Stimulated activated naive CD4-positive, alpha-beta T cell treated with Interleukin-2 at 50 U/mL for 16 hours (primary cell): ENCODE measurements at regions not wholly inside any gene's neighbourhood (a gene's known extent, or its start where the extent isn't known, plus 50 kb on each side); places are given as distances from the start of the nearest gene placed in this dataset.
"Not testable (repeated sequence)": the region's sequence is repeated elsewhere in the genome, so short reads cannot be mapped to it uniquely, and the experiment has no call there.

Experiments
- DNase-seq: peaks from one replicate; lab custom pipeline; 2025; lab: John Stamatoyannopoulos, UW

DNA sequence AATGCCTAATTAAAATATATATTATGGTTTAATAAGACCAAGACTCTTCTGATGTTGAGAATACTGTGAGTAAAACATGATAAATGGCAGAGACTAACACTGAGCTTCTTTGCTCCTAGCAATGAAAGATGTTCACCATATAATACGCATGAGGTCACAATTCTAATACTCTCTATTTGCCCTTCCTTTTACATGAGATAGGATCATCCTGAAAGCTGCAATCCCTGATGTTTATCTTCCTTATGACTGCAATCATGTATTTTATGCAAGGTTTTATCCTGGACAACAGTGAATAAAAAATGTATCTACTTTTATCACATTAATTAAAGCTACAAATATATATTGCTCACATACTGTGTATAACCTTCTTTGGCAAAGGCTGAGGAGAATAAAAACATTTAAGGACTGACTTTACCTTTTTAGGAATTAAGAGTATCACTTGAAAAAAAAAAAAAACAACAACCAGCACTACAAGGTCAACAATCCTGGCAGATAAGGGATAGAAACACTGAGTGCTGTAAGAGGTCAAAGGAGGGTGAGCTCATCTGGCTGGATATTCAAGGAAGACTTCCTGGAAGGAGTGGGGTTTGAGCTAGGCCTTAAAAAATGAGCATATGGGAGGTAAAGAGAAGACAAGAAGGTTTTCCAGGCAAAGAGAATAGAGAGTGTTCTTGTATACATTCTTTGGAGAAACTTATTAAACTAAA, 99.9 kb downstream of the AREG start:
- no peak for DNase-seq

DNA sequence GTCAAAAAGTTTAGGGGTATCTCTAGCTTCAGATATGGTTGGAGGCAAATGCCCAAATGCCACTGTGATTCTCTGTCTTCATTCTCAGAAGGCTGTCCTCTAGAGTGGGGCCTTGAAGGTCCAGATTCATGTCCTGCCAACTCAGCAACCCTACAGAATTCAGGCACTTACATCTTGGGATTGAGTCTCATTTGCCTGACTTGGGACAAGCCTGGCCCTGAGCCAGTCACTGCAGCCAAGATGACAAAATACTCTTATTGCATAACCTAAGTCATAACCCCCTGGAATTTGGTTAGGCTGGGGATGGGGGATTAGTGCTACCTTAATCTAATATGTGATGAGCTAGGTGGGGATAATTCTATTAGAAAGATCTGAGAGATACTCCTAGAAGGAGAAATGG, 100.5 kb downstream of the AREG start:
- DNase-seq: no peak

DNA sequence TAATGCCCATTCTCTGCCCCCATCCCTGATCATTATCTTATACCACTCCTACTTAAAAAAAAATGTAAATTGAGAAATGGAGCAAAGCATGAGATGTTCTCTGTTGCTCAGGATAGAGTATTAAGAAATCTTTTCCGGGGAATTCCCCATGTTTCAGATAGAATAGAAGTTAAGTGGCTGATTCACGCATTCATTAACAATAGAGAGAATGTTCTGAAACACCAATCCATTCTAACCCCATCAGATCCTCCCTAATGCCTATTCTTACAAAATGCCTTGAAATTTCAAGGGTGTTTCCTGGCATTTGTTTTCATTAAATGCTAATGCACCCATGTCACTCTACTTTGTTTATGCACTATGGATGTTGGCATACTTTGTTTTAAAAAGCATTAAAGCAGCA, 101.1 kb downstream of the AREG start:
- no peak for DNase-seq

DNA sequence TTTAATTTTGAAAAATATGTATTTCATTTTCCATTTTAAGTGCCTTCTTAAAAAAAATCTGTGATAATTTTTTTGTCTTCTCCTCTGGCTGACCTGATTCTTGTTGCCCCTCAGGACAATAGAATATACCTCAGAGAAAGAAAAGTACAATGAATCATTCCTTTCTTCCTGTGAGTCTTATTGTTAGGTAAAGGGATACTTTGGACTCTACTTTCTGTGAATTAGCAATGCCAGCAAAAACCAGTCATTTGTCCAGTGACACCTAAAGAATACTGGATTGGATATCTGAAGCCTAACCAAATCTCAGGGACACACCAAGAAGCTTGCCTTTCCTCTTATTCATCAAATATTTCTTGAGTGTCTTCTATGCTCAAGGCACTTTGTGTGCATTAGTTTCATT, 102.1 kb downstream of the AREG start:
- no peak for DNase-seq

DNA sequence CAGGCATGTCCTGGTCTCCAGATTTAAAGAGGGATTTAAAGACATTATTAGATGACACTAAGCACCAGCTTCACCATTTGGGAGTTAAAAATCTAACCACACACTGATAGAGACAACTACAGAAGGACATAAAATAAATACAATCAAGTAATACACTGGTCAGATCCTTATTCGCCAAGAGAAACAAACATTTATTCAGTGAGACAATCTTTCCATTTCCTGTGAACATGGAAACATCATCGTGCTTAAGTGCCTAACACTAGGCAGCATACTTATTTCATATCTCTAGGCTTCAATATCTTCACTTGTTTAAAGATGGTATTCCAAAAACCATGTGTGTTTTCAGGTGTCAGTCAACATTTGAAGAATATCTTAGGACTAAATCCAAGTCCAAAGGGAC, 103.6 kb downstream of the AREG start:
- no peak for DNase-seq

DNA sequence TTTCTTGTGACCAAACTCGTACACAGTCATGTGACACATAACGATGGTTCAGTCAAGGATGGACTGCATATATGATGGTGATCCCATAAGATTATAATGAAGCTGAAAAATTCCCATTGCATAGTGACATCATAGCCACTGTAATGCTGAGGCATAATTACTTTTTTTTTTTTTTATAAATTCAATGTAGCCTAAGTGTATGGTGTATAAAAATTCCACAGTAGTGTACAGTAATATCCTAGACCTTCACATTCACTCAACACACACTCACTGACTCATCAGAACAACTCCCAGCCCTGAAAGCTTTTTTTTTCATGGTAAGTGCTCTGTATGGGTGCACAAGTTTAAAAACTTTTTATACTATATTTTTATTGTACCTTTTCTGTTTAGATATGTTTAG, 105.0 kb downstream of the AREG start:
- DNase-seq: no peak

DNA sequence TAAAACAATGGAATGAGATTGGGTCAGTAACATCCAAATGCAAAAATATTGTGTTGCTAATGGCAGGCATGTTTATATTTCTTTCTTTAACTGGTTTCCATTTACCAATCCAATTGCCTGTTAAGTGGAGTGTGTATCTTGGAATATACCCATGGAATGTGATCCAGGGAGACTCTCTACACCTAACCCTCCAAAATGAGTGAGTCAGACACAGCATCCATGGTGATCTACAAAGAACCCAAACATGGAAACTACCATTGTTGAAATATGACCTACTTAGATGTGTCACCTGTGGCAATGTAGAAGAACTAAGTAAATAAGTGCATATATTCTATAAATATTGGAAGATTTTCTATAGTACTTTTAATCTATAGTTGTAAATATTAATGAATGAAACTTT, 110.3 kb downstream of the AREG start:
- DNase-seq: no peak

DNA sequence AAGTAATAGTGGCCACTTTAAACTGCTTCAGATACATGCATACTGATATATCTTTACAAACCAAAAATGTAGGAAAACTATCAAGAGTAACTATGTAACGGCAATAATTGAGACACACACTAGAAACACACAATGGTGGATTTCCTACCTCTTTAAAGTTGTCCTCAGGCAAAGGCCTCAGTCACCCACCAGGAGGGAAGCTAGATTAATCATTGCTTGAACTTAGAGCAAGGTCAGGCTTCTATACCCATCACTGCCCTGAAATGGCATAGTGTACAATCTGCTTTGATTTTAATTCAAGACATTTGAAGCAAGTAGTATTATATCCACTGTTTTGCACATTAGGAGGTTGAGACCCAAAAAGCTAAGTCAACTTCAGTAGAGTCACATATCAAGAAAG, 110.9 kb downstream of the AREG start:
- no peak for DNase-seq

DNA sequence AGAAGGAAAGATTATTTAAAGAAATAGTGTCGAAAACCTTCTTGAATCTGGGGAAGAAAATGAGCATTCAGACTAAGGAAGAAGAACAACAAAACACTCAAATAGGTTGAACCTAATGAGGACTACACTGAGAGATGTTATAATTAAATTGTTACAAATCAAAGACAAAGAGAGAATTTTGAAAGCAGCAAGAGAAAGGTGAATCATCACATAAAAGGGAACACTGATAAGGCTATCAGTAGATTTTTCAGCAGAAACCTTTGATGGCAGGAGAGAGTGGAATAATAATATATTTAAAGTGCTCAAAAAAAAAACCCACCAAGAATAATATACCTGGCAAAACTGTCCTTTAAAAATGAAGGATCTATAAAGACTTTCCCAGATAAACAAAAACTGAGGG, 114.9 kb downstream of the AREG start:
- no peak for DNase-seq

DNA sequence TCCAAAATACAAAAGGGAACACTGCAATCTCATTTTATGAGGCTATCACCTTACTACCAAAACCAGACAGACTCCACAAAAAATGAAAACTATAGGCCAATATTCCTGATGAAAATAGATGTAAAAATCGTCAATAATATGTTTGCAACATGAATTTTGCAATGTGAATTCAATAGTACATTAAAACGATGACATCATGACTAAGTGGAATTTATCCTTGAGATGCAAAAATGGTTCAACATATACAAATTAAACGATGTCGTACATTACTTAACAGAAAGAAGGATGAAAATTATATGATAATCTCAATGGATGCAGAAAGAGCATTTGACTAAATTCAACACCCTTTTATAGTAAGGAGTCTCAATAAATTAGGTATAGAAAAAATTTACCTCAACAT, 123.0 kb downstream of the AREG start:
- DNase-seq: no peak

DNA sequence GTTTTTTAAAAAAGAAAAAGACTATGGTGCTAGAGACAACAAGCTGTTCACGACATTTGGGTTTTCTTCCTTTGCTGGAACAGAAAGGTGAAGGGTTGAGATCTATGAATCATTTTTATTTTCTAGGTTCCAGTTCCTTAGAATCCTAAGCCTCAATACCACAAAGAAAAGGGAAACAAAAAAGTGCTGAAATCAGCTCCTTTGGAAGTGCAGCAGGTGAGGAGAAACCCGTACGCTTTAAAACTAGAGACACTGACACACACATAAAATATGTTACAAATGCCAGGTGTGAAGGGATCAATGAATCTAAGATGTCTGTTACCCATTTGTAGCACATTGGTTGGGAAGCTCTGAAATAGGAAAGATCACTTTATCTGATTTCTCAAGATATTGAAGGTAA, 125.2 kb downstream of the AREG start:
- no peak for DNase-seq

DNA sequence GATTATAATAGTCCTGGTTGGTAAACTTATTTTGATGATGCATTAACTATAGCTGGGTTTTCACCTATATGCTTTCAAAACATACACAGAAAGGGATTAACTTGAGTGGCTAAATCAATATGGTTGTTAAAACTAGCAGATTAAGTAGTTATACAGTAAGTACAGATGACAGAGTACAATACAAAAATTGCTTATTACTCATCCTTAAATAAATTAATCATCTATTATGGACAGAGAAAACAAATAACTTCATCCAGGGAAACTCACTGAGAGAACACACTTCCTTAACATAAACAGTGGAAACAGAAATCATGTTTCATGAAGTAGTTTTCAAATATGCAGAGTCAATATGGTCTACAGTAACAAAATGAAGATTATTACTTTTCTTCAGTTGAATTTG, 133.4 kb downstream of the AREG start:
- no peak for DNase-seq

DNA sequence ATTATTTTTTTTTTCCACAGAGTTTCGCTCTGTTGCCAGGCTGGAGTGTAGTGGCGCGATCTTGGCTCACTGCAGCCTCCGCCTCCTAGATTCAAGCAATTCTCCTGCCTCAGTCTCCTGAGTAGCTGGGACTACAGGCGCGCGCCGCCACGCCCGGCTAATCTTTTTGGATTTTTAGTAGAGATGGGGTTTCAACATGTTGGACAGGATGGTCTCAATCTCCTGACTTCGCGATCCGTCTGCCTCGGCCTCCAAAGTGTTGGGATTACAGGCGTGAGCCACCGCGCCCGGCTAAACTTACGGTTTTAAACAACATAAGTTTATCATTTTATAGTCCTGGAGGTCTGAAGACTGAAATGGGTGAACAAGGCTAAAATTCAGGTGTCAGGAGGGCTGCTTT, 133.9 kb downstream of the AREG start:
- not testable (repeated sequence) for DNase-seq

DNA sequence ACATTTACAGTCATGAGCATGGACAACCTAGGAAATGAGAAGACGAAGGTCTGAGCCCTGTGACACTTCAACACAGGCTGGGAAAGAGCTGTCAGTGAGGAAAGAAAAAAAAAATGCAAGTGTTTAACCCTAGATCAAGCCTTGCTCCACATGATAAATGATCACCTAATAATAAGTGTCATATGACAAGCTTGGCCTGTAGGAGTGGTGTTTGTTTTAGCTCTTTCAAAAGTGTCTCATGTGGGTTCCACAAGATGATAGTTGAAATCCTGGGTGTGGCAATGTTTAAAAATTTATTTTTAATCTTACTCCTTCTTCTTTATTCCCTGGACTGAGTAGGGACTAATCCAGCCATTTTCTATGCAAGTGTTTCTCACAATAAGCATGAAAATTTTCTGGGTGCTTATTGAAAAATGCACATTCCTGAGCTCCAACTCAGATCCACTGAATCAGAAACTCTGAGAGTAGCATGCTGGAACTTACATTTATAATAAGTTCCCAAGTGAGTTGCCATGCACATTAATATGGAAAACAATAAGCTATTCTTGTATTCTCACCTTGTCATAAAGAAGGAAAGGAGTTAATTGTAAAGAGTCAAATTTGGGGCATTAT, 138.3 kb downstream of the AREG start:
- no peak for DNase-seq

DNA sequence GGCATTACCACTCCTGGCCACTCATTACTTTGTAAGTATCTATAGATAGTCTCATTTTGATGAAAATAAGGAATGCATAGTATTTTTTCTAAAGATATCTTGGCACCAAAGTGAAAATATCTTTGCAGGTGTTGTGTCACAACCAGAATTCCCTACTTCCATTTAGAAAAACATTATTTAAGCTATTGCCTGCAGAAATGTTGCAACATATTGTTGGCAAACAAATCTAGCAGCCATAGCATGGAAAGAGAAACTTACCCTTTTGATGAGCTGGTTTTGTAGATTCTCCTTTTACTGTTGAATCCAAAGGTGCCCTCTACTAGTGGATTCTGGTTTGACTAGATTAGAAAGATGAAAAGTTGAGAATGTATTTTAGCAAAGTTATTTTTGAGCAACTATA, 138.8 kb downstream of the AREG start:
- no peak for DNase-seq

DNA sequence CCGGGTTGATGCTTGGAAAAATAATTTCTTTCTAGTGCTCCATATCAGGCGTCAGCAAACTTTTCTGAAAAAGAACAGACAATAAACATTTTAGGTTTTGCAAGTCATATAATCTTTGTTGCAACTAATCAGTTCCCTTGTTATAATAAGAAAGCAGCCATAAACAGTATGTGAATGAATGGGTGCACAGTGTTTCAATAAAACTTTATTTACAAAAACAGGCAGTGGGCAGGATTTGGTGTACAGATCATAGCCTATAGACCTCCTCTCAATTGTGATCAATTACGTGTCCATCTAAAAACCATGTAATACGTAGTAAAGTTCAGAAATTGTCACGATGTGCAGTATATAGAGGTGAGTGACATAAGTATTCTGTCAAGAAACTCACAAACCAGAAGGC, 143.4 kb downstream of the AREG start:
- DNase-seq: no peak

DNA sequence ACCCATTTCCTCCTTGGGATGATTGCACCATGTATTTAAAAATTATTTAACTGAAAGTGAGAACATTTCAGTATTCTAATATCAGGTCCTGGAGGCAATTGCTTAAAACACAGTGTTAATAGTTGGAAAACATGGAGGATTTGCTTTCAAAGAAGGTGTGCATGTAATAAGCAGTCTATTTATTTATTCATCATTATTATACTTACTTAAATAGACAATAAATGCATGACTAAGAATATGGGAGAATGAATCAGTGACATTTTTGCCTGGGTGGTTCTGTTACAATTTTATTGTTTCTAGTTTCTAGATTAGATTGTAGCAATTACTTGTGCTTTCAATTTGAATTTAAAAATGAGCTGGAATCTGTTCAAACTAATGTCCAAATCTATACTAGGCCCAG, 145.5 kb downstream of the AREG start:
- no peak for DNase-seq

DNA sequence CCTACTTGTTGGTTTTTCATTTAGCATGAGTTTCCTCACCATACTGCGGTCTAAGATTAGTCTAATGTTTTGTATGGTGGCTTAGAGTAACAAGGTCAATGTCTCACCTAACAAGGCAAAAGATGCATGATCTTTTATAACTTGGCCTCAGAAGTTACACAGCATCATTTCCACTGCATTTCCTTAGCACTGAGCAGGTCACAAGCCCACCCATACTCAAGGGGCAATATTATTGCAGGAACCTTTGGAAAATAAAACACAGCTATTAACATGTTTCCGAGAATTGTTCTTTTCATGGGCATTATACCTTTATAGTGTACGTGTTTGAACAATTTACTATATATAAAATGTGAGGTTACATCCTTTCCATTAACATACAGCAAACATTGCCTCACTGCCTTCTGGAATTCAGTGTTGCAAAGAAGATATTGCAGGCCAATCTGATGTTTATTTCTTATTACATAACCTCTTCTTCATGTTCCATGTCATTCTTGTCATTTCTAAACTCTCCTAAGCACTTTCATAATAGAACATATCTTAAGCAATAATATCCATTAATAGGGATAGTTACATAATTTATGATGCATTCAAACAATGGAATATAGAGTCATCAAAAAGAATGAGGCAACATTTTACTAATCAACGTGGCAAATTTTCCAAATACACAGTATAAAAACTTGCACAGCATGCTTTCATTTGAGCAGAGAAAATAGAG, 153.8 kb downstream of the AREG start:
- DNase-seq: no peak

DNA sequence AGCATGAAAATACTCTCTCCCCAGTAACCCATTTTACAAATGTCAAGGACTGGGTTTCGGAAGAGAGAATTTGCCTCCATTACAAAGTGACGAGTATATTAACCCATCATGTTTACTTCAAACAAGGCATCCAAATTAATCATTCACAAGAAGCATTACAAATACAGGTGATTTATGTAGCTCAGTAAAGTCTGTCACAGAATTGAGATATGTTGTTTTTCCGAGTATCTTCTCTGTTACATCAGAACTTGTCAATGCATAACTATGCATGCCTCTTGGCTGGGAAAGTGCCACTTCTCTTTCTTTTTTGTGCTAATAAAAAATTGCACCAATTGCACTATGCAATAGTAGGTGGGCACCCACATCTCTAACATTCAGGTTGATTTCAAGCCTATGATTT, 158.2 kb downstream of the AREG start:
- DNase-seq: no peak

DNA sequence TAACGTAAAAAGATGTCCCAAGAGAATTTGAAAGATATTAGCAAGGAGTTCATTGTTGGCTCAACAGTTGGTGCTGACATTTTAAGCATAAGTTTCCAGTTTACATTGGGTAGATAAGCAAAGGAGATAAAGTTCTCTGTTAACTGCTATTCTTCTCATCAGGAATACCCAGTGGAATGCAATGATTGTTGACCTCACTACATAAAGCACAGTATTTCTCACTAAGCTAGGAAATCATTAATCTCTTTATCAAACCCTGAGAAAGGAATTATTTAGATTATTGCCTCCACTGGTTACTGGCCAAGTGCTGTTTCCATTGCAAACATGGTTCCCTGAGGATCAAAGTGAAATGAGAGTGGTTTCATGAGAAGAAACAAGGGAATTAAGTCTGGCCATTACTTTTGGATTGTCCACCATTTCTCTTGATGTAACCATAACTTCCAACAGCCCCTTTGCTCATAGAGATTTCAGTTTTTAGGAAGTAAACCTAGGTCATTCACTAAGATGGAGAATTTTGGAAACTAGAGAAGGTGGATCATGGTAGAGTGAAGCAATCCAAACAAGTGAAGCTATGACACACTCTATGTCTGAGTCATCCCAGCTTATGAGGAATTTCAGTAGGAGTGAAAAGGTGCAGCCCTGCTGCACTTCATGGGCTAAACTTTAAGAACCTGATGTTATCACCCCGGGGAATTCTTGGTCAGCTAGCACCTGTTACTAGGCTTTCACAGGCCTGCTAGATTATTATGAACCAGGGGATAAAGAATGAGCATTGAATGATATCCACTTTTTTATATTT, 163.4 kb downstream of the AREG start:
- DNase-seq: no peak

DNA sequence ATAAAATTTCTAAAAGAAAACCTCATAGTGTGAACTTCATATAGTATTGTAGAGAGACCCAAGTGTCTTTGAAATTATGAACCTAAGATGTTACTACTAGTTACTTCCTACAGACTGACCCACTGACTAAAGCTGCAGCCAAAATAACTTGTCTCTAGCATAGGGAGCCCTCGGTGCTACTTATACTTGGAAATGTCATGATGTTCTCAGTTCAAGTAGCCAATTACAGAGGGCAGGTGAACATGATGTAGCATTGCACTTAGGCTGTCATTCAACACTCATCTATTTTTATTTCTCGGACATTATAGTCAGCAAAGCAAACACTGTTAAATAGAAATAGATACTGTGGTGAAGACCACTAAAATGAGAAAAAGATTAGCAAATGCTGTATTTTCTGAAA, 165.6 kb downstream of the AREG start:
- no peak for DNase-seq

DNA sequence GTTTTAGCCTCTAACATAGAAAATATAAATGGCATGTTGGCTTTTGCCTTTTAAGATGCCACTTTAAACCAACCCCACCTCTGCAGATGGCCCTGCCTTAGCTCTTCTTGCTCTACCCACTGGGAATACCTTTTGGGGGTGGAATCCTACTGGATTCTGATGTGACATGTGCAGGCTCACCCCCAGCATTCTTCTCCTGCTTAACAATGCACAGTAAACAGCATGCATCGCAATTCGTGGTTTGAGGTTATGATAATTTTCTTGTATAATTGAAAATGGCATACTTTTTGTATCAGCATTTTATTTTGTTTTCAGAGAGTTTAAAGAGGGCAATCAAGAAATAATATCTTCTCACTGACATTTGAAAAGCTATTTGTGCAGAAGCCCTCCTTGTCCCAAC, 167.9 kb downstream of the AREG start:
- no peak for DNase-seq

DNA sequence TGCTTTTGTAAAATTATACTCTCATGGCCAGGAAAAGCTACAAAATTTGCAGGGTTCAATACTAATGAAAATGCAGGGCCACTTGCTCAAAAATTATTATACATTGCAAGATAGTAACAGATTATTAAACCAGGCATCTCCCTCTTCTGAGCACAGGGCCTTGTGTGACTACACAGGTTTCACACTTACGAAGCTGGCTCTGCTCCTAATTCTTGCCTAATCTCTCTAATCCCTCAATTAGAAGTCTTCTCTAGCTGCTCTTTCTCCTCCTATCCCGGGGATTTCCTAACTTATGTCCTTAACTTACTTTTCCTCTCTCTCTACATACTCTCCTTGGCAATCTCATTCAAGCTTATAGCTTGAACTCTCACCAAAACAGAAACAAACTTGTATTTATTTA, 168.3 kb downstream of the AREG start:
- DNase-seq: no peak
